ENCODE measurements at regions not wholly inside any gene's neighbourhood (a gene's known extent, or its start where the extent isn't known, plus 50 kb on each side); places are given as distances from the start of the nearest gene placed in this dataset.
"Not testable (repeated sequence)": the region's sequence is repeated elsewhere in the genome, so short reads cannot be mapped to it uniquely, and the experiment has no call there.

GRCh38 chr5:159802661-159803060 lies 113.6 kb upstream of the ADRA1B start:
- DNase-seq (ENCODE audit: insufficient read length, low spot score) (no peak), FAIRE-seq (no peak)
- no peak for TF ChIP-seq POU2F2 (IDR thresholded peaks at IDR 0.05; ENCODE audit: low read depth, low read length)
- no peak for TF ChIP-seq SPI1 (IDR thresholded peaks at IDR 0.05; ENCODE audit: low read depth, low read length)
- no peak for TF ChIP-seq TAF1 (IDR thresholded peaks at IDR 0.05; ENCODE audit: low read depth, low read length)
- no peak for TF ChIP-seq POLR2AphosphoS5 (IDR thresholded peaks at IDR 0.05; ENCODE audit: low read depth, low read length)
- TF ChIP-seq POLR2A (IDR thresholded peaks at IDR 0.05; ENCODE audit: low read depth, low read length) = no peak
- TF ChIP-seq PAX5 (IDR thresholded peaks at IDR 0.05; ENCODE audit: insufficient read depth, low read length, severe bottlenecking) = no peak

DNA sequence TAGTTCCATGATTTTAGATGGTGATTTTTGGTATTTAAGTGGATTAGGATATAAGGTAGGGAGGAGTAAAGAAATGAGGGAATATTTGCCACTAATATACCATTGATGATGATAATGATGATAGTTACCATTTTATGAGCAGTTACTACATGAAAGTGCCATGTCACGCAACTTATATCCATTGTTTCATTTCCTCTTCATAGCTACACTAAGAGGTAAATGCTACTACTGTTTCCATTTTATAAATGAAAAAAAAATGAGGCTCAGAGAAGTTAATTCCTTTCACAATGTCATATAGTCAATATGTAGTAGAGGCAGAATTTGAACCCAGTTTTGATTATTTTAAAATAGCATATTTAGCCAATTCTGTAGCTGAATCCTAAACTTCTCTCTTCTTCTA lies 112.2 kb upstream of the ADRA1B start:
- TF ChIP-seq SPI1 (IDR thresholded peaks at IDR 0.05; ENCODE audit: low read depth, low read length) = no peak
- TF ChIP-seq POLR2AphosphoS5 (IDR thresholded peaks at IDR 0.05; ENCODE audit: low read depth, low read length) = no peak
- TF ChIP-seq POLR2A (IDR thresholded peaks at IDR 0.05; ENCODE audit: low read depth, low read length) = no peak
- TF ChIP-seq PAX5 (IDR thresholded peaks at IDR 0.05; ENCODE audit: insufficient read depth, low read length, severe bottlenecking) = no peak
- TF ChIP-seq POU2F2 (IDR thresholded peaks at IDR 0.05; ENCODE audit: low read depth, low read length) = no peak
- no peak for TF ChIP-seq TAF1 (IDR thresholded peaks at IDR 0.05; ENCODE audit: low read depth, low read length)
- DNase-seq (ENCODE audit: insufficient read length, low spot score) = no peak
- no peak for FAIRE-seq

DNA sequence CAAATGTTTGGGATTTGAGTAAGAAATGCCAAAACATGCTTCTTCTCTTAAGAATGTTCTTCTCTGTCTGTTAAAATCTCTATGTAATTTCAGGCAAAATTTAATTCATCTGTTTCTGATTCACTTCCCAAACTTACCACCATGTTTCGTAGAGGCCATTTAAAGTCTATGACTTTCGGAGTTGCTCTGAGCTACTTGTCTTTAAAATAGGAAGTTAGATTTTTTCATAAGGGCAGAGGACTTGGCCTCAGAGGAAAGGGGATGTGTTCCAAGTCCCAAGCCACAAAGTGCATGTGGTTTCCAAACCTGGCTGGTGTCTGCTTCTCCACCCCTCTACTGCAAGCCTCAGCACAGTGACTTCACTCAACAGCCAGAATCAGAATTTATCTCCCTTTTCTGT lies 111.3 kb upstream of the ADRA1B start:
- TF ChIP-seq SPI1 (IDR thresholded peaks at IDR 0.05; ENCODE audit: low read depth, low read length) (no peak), POLR2A (IDR thresholded peaks at IDR 0.05; ENCODE audit: low read depth, low read length) (no peak), POLR2AphosphoS5 (IDR thresholded peaks at IDR 0.05; ENCODE audit: low read depth, low read length) (no peak), TAF1 (IDR thresholded peaks at IDR 0.05; ENCODE audit: low read depth, low read length) (no peak), PAX5 (IDR thresholded peaks at IDR 0.05; ENCODE audit: insufficient read depth, low read length, severe bottlenecking) (no peak), POU2F2 (IDR thresholded peaks at IDR 0.05; ENCODE audit: low read depth, low read length) (no peak)
- DNase-seq (ENCODE audit: insufficient read length, low spot score) (no peak), FAIRE-seq (no peak)

DNA sequence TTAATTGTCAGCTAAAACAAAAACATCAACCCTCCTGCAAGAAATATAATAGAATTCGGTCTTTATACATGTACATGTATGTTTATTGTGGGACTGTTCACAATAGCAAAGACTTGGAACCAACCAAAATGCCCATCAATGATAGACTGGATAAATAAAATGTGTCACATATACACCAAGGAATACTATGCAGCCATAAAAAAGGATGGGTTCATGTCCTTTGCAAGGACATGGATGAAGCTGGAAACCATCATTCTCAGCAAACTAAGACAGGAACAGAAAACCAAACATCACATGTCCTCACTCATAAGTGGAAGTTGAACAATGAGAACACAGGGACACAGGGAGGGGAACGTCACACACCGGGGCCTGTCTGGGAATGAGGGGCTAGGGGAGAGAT lies 109.1 kb upstream of the ADRA1B start:
- FAIRE-seq; DNase-seq (ENCODE audit: insufficient read length, low spot score): not testable (repeated sequence)

GRCh38 chr5:159807586-159807985 lies 108.7 kb upstream of the ADRA1B start:
- DNase-seq (ENCODE audit: insufficient read length, low spot score) (no peak), FAIRE-seq (no peak)
- TF ChIP-seq PAX5 (IDR thresholded peaks at IDR 0.05; ENCODE audit: insufficient read depth, low read length, severe bottlenecking) = no peak
- no peak for TF ChIP-seq TAF1 (IDR thresholded peaks at IDR 0.05; ENCODE audit: low read depth, low read length)
- TF ChIP-seq SPI1 (IDR thresholded peaks at IDR 0.05; ENCODE audit: low read depth, low read length) = no peak
- no peak for TF ChIP-seq POLR2A (IDR thresholded peaks at IDR 0.05; ENCODE audit: low read depth, low read length)
- no peak for TF ChIP-seq POLR2AphosphoS5 (IDR thresholded peaks at IDR 0.05; ENCODE audit: low read depth, low read length)
- no peak for TF ChIP-seq POU2F2 (IDR thresholded peaks at IDR 0.05; ENCODE audit: low read depth, low read length)

DNA sequence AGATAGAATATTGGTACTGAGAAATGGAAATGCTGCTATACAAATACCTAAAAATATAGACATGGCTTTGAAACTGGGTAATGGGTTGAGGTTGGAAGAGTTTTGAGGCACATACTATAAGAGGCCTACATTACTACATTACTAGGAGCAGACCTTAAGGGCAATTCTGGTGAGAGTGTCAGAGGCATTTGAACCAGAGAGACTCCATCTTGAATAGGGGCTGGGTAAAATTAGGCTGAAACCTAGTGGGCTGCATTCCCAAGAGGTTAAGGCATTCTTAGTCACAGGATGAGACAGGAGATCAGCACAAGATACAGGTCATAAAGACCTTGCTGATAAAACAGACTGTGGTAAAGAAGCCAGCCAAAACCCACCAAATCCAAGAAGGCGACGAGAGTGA lies 104.6 kb upstream of the ADRA1B start:
- DNase-seq (ENCODE audit: insufficient read length, low spot score) (no peak), FAIRE-seq (no peak)
- TF ChIP-seq PAX5 (IDR thresholded peaks at IDR 0.05; ENCODE audit: insufficient read depth, low read length, severe bottlenecking) (no peak), POLR2A (IDR thresholded peaks at IDR 0.05; ENCODE audit: low read depth, low read length) (no peak), SPI1 (IDR thresholded peaks at IDR 0.05; ENCODE audit: low read depth, low read length) (no peak), POU2F2 (IDR thresholded peaks at IDR 0.05; ENCODE audit: low read depth, low read length) (no peak), TAF1 (IDR thresholded peaks at IDR 0.05; ENCODE audit: low read depth, low read length) (no peak), POLR2AphosphoS5 (IDR thresholded peaks at IDR 0.05; ENCODE audit: low read depth, low read length) (no peak)

DNA sequence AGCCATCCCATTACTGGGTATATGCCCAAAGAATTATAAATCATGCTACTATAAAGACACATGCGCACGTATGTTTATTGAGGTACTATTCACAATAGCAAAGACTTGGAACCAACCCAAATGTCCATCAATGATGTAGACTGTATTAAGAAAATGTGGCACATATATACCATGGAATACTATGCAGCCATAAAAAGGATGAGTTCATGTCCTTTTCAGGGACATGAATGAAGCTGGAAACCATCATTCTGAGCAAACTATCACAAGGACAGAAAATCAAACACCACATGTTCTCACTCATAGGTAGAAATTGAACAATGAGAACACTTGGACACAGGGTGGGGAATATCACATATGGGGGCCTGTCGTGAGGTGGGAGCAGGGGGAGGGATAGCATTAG lies 103.5 kb upstream of the ADRA1B start:
- not testable (repeated sequence) for FAIRE-seq; DNase-seq (ENCODE audit: insufficient read length, low spot score)

DNA sequence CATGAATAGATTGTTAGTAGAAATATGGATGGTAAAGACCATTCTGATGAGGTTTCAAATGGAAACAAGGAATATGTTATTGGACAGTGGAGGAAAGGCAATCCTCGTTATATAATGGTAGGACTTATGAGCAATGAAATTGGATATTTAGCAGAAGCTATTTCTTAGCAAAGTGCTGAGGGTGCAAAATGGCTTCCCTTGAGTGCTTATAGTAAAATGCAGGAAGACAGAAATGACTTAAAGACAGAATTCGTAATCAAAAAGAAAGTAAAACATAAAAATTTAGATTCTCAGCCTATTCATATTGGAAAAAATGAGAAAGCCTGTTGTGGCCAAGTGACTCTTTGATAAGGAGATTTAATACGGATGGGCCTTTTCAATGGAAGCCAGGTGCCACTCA lies 102.1 kb upstream of the ADRA1B start:
- DNase-seq (ENCODE audit: insufficient read length, low spot score) = no peak
- TF ChIP-seq PAX5 (IDR thresholded peaks at IDR 0.05; ENCODE audit: insufficient read depth, low read length, severe bottlenecking) (no peak), POLR2A (IDR thresholded peaks at IDR 0.05; ENCODE audit: low read depth, low read length) (no peak), TAF1 (IDR thresholded peaks at IDR 0.05; ENCODE audit: low read depth, low read length) (no peak), POLR2AphosphoS5 (IDR thresholded peaks at IDR 0.05; ENCODE audit: low read depth, low read length) (no peak), SPI1 (IDR thresholded peaks at IDR 0.05; ENCODE audit: low read depth, low read length) (no peak), POU2F2 (IDR thresholded peaks at IDR 0.05; ENCODE audit: low read depth, low read length) (no peak)
- no peak for FAIRE-seq

DNA sequence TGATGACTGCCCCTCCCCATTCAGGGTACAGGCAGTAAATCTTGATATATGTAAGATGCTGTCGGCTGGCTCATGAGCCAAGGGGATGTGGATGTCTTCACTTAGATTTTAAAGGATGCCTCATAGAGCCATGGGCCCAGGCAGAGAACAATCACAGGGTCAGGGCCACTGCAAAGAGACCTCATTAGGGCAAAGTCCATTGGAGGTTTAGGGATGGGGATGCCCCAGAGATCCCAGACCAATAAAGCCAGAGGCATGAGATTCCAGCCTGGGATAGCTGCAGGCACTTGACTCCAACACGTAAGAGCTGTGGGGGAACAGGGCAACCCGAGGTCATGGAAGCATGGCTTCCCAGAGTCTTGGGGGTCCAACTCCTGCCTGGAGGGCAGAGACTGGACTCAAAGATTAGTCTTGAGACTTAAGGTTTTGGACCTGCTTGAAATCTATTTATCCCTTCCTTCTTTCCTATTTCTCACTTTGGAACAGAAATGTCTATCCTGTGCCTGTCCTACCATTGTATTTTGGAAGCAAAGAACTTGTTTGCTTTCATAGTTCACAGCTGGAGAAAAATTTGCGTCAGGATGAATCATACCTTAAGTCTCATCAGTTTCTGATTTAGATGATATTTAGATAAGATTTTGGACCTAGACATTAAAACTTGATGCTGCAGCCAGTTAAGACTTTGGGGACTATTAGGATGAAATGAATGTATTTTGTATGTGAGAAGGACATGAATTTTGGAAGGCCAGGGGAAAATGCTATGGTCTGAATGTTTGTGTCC lies 101.3 kb upstream of the ADRA1B start:
- TF ChIP-seq PAX5 (IDR thresholded peaks at IDR 0.05; ENCODE audit: insufficient read depth, low read length, severe bottlenecking) (no peak), POU2F2 (IDR thresholded peaks at IDR 0.05; ENCODE audit: low read depth, low read length) (no peak), POLR2A (IDR thresholded peaks at IDR 0.05; ENCODE audit: low read depth, low read length) (no peak), TAF1 (IDR thresholded peaks at IDR 0.05; ENCODE audit: low read depth, low read length) (no peak), SPI1 (IDR thresholded peaks at IDR 0.05; ENCODE audit: low read depth, low read length) (no peak), POLR2AphosphoS5 (IDR thresholded peaks at IDR 0.05; ENCODE audit: low read depth, low read length) (no peak)
- DNase-seq (ENCODE audit: insufficient read length, low spot score) (no peak), FAIRE-seq (no peak)

GRCh38 chr5:159817262-159818029 lies 98.8 kb upstream of the ADRA1B start:
- no peak for FAIRE-seq

More at GRCh38 chr5:159817262-159818029, 98.8 kb upstream of the ADRA1B start:
- TF ChIP-seq POLR2A (IDR thresholded peaks at IDR 0.05; ENCODE audit: low read depth, low read length) = no peak
- no peak for TF ChIP-seq PAX5 (IDR thresholded peaks at IDR 0.05; ENCODE audit: insufficient read depth, low read length, severe bottlenecking)
- no peak for TF ChIP-seq POLR2AphosphoS5 (IDR thresholded peaks at IDR 0.05; ENCODE audit: low read depth, low read length)
- no peak for TF ChIP-seq TAF1 (IDR thresholded peaks at IDR 0.05; ENCODE audit: low read depth, low read length)
- no peak for TF ChIP-seq POU2F2 (IDR thresholded peaks at IDR 0.05; ENCODE audit: low read depth, low read length)
- TF ChIP-seq SPI1 (IDR thresholded peaks at IDR 0.05; ENCODE audit: low read depth, low read length) = no peak
- DNase-seq (ENCODE audit: insufficient read length, low spot score) = no peak
